ENCODE measurements at regions not wholly inside any gene's neighbourhood (a gene's known extent, or its start where the extent isn't known, plus 50 kb on each side); places are given as distances from the start of the nearest gene placed in this dataset.
"Not testable (repeated sequence)": the region's sequence is repeated elsewhere in the genome, so short reads cannot be mapped to it uniquely, and the experiment has no call there.

GRCh38 chr7:19954166-19954565 is 180.7 kb upstream of the TMEM196 start:
- not testable (repeated sequence) for DNase-seq

- DNase-seq = not testable (repeated sequence)
Observed at GRCh38 chr7:19953411-19953810, 180.0 kb upstream of the TMEM196 start.

- no peak for DNase-seq
Observed at GRCh38 chr7:19948160-19948559, 174.7 kb upstream of the TMEM196 start.

GRCh38 chr7:19944363-19945120 is 171.1 kb upstream of the TMEM196 start:
- no peak for DNase-seq

GRCh38 chr7:19939746-19940145 is 166.3 kb upstream of the TMEM196 start:
- no peak for DNase-seq

GRCh38 chr7:19932549-19933249 is 159.3 kb upstream of the TMEM196 start:
- DNase-seq = no peak

GRCh38 chr7:19930851-19931250 is 157.4 kb upstream of the TMEM196 start:
- DNase-seq = no peak

- no peak for DNase-seq
Observed at GRCh38 chr7:19930051-19930450, 156.6 kb upstream of the TMEM196 start.

GRCh38 chr7:19928247-19928646 is 154.8 kb upstream of the TMEM196 start:
- no peak for DNase-seq

- no peak for DNase-seq
Observed at GRCh38 chr7:19920705-19921104, 147.3 kb upstream of the TMEM196 start.

- no peak for DNase-seq
Observed at GRCh38 chr7:19920166-19920565, 146.7 kb upstream of the TMEM196 start.

GRCh38 chr7:19919261-19920095 is 146.1 kb upstream of the TMEM196 start:
- DNase-seq = no peak

- DNase-seq = no peak
Observed at GRCh38 chr7:19916046-19916445, 142.6 kb upstream of the TMEM196 start.

GRCh38 chr7:19915596-19915995 is 142.2 kb upstream of the TMEM196 start:
- no peak for DNase-seq

GRCh38 chr7:19914866-19915265 is 141.4 kb upstream of the TMEM196 start:
- no peak for DNase-seq

GRCh38 chr7:19900118-19900517 is 126.7 kb upstream of the TMEM196 start:
- DNase-seq = no peak

- DNase-seq = no peak
Observed at GRCh38 chr7:19899529-19899928, 126.1 kb upstream of the TMEM196 start.

- not testable (repeated sequence) for DNase-seq
Observed at GRCh38 chr7:19882893-19883292, 109.5 kb upstream of the TMEM196 start.

- no peak for DNase-seq
Observed at GRCh38 chr7:19872094-19872493, 98.7 kb upstream of the TMEM196 start.

GRCh38 chr7:19871102-19871501 is 97.7 kb upstream of the TMEM196 start:
- no peak for DNase-seq

GRCh38 chr7:19869979-19870378 is 96.6 kb upstream of the TMEM196 start:
- DNase-seq = no peak

GRCh38 chr7:19853261-19853832 is 79.9 kb upstream of the TMEM196 start:
- DNase-seq = no peak

GRCh38 chr7:19852192-19852591 is 78.8 kb upstream of the TMEM196 start:
- DNase-seq = no peak
